ENCODE measurements at regions not wholly inside any gene's neighbourhood (a gene's known extent, or its start where the extent isn't known, plus 50 kb on each side); places are given as distances from the start of the nearest gene placed in this dataset.
"Not testable (repeated sequence)": the region's sequence is repeated elsewhere in the genome, so short reads cannot be mapped to it uniquely, and the experiment has no call there.

DNA sequence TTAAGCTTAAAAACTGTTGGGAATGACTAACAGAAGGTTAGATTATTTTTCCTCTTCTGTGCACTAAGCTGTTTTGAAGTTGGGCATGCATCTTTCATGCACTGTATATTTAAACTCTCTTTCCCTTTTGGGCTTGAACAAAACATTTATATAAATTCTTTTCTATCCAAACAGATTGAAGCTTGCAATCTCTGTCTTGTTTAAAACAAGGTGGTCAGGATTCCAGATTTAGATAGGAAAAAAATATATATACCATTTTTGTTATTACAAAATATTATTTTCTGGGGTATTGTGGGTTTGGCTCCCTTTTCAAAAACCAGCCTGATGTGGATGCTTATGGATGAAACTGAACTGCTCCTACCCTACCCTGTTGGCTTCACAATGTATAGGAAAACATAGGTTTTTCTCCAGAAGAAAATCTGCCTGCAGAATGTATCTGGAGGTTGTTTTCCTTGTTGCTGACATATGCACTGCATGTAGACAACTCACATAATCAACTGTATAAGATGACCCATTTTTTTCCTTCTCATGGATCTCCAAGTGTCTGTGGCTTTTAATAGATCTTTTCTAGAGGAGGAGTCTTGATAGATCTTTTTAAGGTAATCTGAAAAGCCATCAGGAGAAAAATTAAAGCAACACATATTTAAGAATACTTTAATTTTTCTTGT, 146.3 kb downstream of the PRL start:
- no peak for DNase-seq

DNA sequence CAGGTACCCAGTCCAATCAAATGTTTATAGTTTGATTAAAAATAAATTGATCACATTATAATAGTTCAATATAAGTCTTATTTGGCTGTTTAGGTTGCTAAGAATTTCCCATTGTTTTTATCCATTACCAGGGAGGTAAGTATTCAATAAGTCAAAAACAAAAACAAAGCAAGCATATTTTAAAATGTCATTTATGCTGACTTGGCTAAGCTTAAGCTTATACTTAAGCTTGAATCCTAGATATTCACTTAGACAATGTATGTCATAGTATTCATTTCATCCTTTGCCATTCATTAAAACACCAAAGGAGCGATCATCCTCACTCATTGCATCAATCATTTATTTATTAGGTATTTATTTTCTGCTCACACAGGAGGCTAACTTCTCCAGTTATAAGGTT, 144.9 kb downstream of the PRL start:
- no peak for DNase-seq

DNA sequence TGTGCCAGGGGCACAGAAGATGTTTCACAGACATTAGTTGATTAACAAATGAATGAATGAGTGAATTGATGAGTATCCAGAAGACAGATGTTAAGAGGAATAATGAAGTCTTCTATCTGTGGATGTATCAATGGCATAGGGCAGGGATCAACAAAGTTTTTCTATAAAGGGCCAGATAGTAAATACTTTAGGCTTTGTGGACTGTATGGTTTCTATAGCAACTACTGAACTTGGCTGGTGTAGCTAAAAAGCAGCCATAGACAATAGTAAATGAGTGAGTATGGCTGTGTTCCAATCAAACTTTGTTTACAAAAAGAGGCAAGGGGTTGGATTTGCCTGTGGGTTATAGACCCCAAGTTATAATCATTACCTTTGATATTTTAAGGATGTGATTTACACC, 144.0 kb downstream of the PRL start:
- no peak for DNase-seq

DNA sequence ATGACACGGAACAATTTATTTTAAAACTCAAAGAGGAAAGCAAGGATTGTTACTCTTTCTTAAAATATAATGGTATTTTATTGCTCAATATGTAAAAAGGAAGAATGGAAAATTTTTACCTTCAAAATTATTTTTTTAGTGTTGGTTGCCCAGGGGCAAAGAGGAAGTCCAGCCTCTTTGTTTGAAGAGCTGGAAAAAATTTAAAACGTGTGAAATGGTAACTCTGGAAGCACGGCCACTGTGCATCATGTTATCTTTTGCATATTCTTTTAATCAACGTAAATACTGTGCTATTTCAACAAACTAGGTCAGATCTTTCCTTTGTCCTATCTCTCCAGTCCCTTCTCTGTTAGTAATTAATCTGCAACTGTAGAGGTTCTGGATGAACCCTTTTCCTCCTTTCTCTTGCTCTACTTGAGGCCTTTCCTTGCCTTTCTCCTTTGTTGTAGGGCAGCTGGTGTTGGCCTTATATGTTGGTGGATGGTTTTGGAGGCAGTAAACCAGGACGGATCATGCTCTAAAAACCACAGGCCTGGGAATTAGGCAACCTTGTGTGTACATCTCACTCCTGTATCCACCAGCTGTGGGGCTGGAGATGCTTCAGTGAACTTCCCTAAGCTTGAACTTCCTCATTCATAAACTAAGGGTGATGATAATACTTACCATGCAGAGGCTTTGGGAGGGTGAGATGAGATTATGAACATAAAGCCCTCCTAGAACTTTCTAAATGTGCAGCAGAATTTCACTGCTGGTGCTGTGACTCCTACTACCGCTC, 143.3 kb downstream of the PRL start:
- DNase-seq = no peak

DNA sequence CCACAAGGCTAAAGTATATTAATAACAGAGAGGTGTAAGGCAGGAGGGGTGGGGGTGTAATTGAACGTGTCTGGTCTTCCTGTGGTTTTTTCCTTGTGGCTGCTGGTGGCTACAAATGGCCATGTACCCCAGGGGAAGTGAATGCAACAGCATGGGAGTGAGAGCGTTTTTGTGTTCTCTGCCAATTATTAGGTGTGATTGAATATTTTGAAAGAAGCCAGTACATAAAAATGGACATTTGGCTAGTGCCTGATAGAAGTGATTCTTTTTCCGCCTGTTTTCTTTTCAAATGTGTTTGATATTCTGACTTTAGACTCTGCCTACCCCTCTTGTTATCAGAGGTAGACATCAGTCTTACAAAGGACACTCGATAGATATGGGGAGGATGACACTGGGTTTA, 141.3 kb downstream of the PRL start:
- no peak for DNase-seq

DNA sequence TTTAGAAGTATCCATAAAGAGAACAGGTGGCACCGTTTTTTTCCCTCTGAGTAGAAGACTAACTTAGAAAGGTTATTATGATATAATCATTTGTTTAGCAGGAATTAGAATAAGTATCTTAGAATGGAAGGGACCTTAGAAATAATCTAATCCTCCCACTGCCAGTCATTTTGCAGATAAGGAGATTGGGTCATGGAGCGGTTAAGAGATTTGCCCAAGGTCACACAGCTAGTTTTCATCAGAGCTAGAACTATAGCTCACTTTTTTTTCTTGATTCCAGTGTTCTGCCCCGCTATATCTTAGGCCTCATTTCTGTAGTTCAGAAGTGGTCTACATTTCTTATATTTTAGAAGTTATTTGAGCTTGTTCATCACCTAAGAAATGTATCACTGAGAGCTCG, 139.6 kb downstream of the PRL start:
- no peak for DNase-seq

DNA sequence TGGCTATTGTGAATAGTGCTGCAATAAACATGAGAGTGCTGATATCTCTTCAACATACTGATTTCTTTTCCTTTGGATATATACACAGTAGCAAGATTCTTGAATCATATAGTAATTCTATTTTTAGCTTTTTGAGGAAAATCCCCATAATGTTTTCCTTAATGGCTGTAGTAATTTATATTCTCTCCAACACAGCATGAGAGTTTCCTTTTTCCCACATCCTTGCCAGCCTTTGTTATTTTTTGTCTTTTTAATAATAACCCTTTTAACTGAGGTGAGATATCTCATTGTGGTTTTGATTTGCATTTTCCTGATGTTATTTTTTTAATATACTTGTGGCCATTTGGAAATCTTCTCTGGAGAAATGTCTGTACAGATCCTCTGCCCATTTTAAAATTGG, 132.6 kb downstream of the PRL start:
- no peak for DNase-seq

DNA sequence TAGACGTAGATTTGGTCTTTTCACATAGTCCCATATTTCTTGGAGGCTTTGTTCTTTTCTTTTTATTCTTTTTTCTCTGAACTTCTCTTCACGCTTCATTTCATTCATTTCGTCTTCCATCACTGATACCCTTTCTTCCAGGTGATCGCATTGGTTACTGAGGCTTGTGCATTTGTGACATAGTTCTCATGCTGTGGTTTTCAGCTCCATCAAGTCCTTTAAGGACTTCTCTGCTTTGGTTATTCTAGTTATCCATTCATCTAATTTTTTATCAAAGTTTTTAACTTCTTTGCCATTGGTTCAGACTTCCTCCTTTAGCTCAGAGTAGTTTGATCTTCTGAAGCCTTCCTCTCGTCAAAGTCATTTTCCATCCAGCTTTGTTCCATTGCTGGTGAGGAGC, 125.8 kb downstream of the PRL start:
- not testable (repeated sequence) for DNase-seq

DNA sequence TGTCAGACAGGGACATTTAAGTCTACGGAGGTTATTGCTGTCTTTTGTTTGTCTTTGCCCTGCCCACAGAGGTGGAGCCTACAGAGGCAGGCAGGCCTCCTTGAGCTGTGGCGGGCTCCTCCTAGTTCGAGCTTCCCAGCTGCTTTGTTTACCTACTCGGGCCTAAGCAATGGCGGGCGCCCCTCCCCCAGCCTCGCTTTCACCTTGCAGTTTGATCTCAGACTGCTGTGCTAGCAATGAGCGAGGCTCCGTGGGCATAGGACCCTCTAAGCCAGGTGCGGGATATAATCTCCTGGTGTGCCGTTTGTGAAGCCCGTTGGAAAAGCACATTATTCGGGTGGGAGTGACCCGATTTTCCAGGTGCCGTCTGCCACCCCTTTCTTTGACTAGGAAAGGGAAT, 125.0 kb downstream of the PRL start:
- DNase-seq = not testable (repeated sequence)

DNA sequence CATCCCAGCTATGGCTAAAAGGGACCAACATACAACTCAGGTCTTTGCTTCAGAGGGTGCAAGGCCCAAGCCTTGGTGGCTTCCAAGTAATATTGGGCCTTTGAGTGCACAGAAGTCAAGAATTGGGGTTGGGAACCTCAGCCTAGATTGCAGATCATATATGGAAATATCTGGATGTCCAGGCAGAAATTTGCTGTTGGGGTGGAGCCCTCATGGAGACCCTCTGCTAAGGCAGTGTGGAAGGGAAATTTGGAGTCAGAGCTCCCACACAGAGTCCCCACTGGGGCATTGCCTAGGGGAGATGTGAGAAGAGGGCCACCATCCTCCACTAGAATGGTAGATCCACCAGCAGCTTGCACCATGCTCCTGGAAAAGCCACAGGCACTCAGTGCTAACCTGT, 123.5 kb downstream of the PRL start:
- DNase-seq = no peak

DNA sequence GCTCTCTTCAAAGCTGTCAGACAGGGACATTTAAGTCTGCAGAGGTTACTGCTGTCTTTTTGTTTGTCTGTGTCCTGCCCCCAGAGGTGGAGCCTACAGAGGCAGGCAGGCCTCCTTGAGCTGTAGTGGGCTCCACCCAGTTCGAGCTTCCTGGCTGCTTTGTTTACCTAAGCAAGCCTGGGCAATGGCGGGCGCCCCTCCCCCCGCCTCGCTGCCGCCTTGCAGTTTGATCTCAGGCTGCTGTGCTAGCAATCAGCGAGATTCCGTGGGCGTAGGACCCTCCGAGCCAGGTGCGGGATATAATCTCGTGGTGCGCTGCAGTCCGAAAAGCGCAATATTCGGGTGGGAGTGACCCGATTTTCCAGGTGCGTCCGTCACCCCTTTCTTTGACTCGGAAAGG, 116.6 kb downstream of the PRL start:
- DNase-seq = not testable (repeated sequence)

DNA sequence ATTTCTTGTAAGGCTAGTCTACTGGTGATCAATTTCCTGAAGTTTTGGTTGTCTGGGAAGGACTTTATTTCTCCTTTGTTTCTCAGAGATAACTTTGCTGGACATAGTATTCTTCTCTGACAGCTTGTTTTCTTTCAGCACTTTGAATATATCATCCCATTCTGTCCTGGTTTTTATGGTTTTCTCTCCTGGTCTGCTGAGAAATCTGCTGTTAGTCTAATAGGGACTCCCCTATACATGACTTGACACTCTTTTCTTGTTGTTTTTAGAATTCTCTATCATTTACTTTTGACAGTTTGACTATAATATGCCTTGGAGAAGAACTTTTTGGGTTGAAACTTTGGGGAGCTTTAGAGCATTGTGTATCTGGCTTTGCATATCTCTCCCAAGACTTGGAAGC, 112.5 kb downstream of the PRL start:
- DNase-seq = no peak

DNA sequence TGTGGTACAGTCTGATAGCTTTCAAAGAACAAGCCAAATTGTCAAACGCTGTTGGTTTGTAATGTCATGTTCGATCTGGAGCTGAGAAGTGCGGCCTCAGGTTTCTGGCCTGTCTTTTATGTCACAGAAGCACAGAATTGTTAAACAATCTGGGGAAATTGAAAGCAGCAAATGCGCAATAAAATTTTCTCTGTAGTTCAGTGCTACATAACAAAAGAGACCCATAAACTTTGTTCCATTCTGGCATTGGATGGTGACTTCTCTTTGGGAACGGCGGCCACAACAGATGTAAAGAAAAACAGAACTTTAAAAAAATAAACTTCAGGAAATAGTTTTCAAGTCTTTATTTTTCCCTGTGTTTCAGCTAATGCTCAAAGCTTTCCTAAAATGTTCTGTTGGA, 106.9 kb downstream of the PRL start:
- no peak for DNase-seq

DNA sequence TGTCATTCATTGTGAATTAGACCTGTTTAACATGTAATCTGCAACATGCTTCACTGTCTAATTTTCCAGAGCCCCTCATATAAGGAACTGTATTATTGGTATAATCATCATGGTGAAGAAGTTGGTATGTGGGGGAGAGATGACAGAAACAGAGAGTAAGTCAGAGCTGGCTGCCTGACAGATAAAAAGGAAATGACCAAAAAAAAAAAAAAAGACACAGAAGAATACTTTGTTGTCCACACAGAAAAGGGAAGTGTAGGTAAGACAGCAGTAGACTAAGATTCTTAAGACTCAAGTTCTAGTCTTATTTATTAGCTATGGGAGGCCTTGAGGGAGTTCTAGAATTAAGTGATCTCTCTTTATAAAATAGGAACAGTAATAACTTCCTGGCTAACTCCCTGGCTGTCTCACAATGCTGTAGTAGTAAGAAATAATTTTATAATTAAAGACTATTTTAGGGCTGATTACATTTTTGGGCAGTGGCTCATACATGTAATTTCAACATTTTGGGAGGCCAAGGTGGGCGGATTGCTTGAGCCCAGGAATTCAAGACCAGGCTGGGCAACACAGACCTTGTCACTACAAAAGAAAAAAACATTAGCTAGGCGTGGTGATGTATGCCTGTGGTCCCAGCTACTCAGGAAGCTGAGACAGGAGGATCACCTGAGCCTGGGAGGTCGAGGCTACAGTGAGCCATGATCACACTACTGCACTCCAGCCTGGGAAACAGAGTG, 102.5 kb downstream of the PRL start:
- DNase-seq = no peak

DNA sequence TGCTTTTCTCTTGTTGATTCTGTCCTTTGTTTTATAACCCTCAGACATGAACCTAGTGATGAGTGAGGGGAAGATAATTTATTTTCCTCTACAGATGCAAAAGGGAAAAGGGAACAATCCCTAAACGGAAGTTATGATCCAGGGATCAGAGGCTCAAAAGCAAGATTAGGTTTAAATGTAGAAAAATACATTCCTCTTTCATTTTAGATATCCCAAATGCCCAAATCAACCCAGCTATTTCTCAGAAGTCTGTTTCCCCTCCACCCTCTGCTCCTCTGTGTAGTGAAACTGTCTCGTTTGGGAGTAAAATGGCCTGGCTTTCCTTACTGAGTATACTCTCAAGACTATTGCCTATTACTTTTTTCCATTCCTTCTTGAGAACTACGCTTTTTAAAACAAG, 97.1 kb downstream of the PRL start:
- DNase-seq = no peak

DNA sequence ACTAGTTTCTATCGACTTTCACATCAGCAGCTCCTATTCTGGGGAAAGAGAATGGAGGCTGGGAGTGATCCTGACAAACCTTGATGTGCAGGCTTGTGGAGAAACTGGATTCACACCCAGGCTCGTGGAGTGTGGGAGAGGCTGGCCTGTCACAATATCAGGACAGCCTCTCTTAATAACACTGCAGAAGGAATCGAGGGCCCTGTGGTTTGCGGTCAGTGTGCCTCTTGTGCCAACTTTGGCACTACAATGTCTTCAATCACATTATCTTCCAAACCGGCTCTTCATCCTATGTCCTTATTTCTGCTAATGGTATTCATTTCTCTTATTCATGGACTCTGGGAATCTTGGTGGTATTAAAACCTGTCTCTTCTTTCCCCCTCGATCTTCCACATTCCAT, 92.7 kb downstream of the PRL start:
- DNase-seq = no peak

DNA sequence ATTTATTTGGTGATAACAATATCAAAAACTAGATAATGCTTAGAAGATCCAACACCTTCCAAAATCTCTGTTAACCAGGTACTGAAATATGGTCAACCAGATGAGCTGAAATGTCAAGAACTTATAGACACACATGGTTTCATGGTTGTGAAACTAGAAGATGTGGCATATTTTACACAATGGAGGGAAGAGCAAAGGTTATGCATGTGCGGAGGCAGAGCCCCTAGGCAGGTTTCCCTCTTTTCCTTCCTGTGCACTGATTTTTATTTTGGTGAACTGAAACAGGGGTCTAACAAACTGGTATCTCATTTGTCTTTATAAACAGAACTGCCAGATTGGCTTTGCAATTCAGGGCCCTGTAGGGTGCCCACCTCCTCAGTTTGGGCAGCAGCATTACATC, 91.6 kb downstream of the PRL start:
- DNase-seq = no peak

DNA sequence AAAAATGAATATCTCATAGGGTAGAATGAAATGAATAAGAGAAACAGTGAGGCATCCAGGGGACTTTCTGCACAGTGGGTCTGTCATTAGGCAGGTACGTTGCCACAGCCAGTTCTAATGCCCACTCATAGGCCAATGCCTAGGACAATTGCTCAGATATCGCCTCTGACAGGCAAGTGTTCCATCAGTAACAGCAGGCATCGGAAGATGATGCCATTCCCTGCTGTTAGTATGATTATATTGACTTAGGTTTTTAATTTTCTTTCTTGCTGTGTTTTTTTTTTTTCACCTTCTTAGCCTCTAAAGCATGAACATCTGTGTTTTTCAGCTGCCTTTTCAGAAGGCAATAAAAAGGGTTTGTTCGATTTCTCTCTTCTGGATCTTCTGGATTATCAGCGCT, 90.7 kb downstream of the PRL start:
- DNase-seq = no peak

DNA sequence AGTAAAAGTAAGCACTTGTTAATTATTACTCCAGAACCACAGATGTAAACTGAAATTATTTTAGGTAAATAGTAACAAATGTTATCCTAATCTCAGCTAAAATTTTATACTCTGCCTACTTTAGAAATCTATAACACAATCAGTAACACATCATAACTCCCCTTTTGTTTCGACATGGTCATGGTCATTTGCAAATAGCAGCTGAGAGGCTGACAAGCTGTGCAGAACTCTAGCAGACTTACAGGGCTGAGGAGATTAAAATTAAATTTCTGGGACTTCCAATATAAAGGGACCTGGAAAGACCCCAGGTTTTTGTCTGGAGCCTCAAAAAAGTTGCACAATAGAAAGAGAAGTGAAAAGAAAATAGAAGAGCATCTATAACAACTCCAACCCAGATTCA, 88.8 kb downstream of the PRL start:
- peak; percentile 10 for DNase-seq

DNA sequence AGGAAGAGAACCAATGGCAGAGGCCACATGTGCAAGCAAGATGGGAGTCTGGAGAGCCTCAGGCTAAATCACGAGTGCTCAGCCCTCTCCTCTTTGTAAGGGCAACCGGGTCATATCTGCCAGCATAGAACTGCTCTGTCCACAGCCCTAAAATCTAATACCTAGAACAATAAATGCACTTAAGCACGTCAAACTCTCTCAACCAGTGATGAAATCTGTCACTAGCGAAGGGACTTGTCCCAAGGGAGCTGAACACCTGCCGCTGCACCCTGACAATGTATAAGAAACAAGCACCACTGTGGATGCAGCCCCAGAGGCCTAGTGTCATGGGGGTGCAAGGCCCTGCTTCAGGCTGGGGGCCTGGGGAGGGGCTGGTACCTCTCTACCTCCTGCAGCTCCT, 82.5 kb downstream of the PRL start:
- DNase-seq = no peak

DNA sequence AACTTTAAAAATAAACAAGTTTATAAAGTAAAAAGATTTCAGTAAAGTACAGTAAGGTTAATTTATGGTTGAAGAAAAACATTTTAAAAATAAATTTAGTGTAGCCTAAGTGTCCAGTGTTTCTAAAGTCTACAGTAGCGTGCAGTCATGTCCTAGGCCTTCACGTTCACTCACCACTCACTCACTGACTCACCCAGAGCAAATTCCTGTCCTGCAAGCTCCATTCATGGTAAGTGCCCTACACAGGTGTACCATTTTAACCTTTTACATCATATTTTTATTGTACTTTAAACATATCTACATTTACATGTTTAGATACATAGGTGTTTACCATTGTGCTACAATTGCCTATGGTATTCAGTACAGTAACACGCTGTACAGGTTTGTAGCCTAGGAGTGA, 81.4 kb downstream of the PRL start:
- not testable (repeated sequence) for DNase-seq

DNA sequence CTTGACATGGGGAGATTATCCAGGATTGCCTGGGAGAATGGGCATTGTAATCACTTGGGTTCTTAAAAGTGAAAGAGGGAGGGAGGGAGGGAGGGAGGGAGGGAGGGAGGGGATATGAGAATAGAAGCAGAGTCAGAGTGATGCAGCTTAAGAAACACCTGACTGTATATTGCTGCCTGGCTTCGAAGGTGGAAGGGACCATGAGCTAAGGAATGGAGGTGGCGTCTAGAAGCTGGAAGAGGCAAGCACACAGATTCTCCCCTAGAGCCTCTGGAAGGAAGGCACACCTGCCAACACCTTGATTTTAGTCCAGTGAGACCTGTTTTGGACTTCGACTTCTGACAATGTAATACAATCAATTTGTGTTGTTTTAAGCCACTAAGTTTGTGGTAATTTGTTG, 78.4 kb downstream of the PRL start:
- no peak for DNase-seq

DNA sequence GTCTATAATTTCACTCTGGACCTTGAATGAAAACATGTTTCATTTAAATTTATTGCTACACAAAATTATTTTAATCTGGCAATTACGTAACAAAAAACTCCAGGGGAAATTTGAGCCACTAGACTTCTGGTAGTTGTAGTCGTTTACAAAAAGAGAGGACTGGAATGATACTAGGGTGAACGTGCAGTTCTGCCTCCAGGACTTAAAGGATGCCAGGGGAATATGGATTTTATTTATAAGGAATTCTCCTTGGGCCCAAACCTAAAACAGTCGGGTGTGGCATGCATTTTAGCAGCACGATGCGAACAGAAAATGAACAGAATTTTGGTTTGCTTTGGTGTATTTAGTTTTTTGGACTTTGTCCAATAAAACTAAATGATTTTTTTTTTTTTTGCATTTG, 76.9 kb downstream of the PRL start:
- DNase-seq = no peak

DNA sequence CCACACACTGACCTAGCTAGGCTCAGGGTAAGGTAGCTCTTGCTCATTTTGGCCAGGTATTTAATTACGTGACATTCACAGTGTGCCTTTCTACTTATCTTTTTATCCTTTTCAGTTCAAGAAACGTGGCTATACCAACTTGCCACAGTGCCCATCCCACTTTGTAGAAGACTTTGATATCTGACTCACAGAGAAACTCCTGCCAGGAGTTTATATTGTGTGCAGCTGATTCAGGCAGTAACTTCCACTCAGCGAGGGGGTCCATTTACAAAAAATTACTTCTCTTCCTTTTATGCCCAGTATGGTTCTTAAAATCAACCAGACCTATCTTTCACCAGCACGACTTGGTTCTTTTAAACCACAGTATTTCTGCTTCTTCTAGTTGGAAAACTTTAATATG, 75.6 kb downstream of the PRL start:
- DNase-seq = no peak
